Calu3 (cell line): ENCODE measurements at regions not wholly inside any gene's neighbourhood (a gene's known extent, or its start where the extent isn't known, plus 50 kb on each side); places are given as distances from the start of the nearest gene placed in this dataset.

Experiments used
- BruUV-seq: library from RNA; stranded (reverse); fragments of 400-500 nt; replicated peaks from 2 replicates; lab custom pipeline; 2021; lab: Mats Ljungman, UMichigan
- CTCF ChIA-PET: fragments of 300-600 bp; sonication (Branson Sonifier 250); formaldehyde crosslinking; loops from one replicate; lab custom pipeline; 2022; ENCODE audit warnings: antibody characterized with exemption; lab: Charles Lee
- DNase-seq: peaks from one replicate; pipeline ENCODE4 v3.0.0; 2022
- H3K27ac Mint-ChIP-seq: one replicate; pipeline ENCODE4 v1.8.0; 2022; ENCODE audit warnings: mixed read lengths; ENCODE audit not compliant: unreplicated experiment
- H3K27me3 Mint-ChIP-seq: one replicate; pipeline ENCODE4 v1.8.0; 2022; ENCODE audit warnings: mixed read lengths; ENCODE audit not compliant: unreplicated experiment
- H3K36me3 Mint-ChIP-seq: one replicate; pipeline ENCODE4 v1.8.0; 2022; ENCODE audit warnings: mild to moderate bottlenecking, moderate library complexity, mixed read lengths; ENCODE audit not compliant: insufficient read depth, unreplicated experiment
- H3K4me1 Mint-ChIP-seq: one replicate; pipeline ENCODE4 v1.8.0; 2022; ENCODE audit warnings: mild to moderate bottlenecking, low read depth, mixed read lengths; ENCODE audit not compliant: unreplicated experiment
- H3K4me3 Mint-ChIP-seq: one replicate; pipeline ENCODE4 v1.8.0; 2022; ENCODE audit warnings: mild to moderate bottlenecking, low read depth, moderate library complexity, mixed read lengths; ENCODE audit not compliant: unreplicated experiment
- H3K9me3 Mint-ChIP-seq: one replicate; pipeline ENCODE4 v1.8.0; 2022; ENCODE audit warnings: low read depth, mixed read lengths; ENCODE audit not compliant: unreplicated experiment
- CTCF ChIP-seq: fragments of 200-600 bp; IDR thresholded peaks from one replicate; pipeline ENCODE4 v1.8.0; 2022; ENCODE audit warnings: antibody characterized with exemption; ENCODE audit not compliant: unreplicated experiment
- intact Hi-C: fragments of 100-400 bp; cut with micrococcal nuclease; formaldehyde crosslinking; loops from one replicate; pipeline ENCODE4 v1.10.0; 2022; ENCODE audit not compliant: unreplicated experiment

GRCh38 chr5:39902626-39903025, 477.8 kb upstream of the DAB2 start:
- intact Hi-C loops = no loop called here
- CTCF ChIA-PET = no interaction called here
- Mint-ChIP-seq H3K27me3 (no peaks in the 10 kb centered on the region), H3K9me3 (no peaks in the 10 kb centered on the region), H3K27ac (no peak overlapping the region), H3K4me3 (no peak overlapping the region), H3K4me1 (no peaks in the 10 kb centered on the region), H3K36me3 (no peaks in the 10 kb centered on the region)
- BruUV-seq = no TSS peak
- no peak for TF ChIP-seq CTCF
- no peak for DNase-seq

GRCh38 chr5:39898731-39899130, 474.0 kb upstream of the DAB2 start:
- intact Hi-C loops = no loop called here
- no peak for TF ChIP-seq CTCF
- Mint-ChIP-seq H3K27ac (no peak overlapping the region), H3K36me3 (no peaks in the 10 kb centered on the region), H3K9me3 (no peaks in the 10 kb centered on the region), H3K27me3 (no peaks in the 10 kb centered on the region), H3K4me3 (no peak overlapping the region), H3K4me1 (no peaks in the 10 kb centered on the region)
- CTCF ChIA-PET = no interaction called here
- no TSS peak for BruUV-seq
- no peak for DNase-seq

GRCh38 chr5:39896706-39897105, 471.9 kb upstream of the DAB2 start:
- no peak for TF ChIP-seq CTCF
- no peak overlapping the region for H3K27ac Mint-ChIP-seq
- H3K9me3 Mint-ChIP-seq = no peaks in the 10 kb centered on the region
- CTCF ChIA-PET = no interaction called here
- H3K4me3 Mint-ChIP-seq = no peak overlapping the region
- H3K4me1 Mint-ChIP-seq = no peaks in the 10 kb centered on the region
- no peaks in the 10 kb centered on the region for H3K36me3 Mint-ChIP-seq
- no peaks in the 10 kb centered on the region for H3K27me3 Mint-ChIP-seq
- no TSS peak for BruUV-seq
- intact Hi-C loops = no loop called here
- DNase-seq = no peak

- H3K36me3 Mint-ChIP-seq = no peaks in the 10 kb centered on the region
- H3K4me3 Mint-ChIP-seq = no peak overlapping the region
- H3K4me1 Mint-ChIP-seq = no peaks in the 10 kb centered on the region
- TF ChIP-seq CTCF = no peak
- H3K27me3 Mint-ChIP-seq = no peaks in the 10 kb centered on the region
- intact Hi-C loops = no loop called here
- BruUV-seq = no TSS peak
- H3K27ac Mint-ChIP-seq = no peak overlapping the region
- CTCF ChIA-PET = no interaction called here
- DNase-seq = no peak
- H3K9me3 Mint-ChIP-seq = no peaks in the 10 kb centered on the region
These were observed 471.3 kb upstream of the DAB2 start for GRCh38 chr5:39896104-39896503.
